ENCODE measurements at regions not wholly inside any gene's neighbourhood (a gene's known extent, or its start where the extent isn't known, plus 50 kb on each side); places are given as distances from the start of the nearest gene placed in this dataset.

DNA sequence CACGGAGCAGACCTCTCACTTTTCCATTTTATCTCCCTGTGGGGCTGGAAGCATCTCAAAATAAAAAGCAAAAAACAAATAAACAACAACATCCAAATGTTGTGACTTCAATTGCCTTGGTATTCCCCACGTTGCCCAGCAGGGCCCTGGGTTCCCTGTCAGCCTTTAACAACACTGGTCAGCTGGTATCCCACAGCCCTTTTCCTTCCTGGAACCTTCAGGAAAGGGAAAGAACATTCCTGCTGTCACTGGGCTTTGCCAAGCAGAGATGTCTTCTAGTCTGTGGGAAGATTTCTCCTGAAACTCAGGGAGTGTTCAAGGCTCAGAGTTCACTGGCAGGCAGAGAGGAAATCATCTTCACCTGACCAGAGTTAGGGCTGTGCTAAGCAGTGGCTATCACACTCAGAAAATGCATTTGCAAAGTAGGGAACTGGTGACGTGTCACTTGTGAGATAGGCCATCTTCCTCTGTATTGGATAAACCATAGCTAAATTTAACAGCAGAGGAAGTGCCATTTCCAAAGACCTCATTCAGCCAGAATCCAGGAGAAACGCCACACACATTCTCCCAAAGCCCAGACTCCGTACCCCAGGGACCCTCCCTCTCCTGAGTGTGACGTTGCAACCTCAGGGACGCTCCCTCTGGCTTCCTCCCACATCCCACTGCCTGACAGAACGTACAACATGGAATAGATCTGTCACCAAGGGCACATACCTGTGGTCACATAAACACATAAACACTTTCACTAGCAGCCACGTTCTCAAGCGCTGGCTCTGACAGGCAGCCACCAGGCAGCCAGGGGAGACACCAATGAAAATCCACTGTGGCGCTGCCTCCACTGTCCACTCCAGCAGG lies 274.0 kb upstream of the DAPK1 start:
- TF ChIP-seq, protein P1, sequence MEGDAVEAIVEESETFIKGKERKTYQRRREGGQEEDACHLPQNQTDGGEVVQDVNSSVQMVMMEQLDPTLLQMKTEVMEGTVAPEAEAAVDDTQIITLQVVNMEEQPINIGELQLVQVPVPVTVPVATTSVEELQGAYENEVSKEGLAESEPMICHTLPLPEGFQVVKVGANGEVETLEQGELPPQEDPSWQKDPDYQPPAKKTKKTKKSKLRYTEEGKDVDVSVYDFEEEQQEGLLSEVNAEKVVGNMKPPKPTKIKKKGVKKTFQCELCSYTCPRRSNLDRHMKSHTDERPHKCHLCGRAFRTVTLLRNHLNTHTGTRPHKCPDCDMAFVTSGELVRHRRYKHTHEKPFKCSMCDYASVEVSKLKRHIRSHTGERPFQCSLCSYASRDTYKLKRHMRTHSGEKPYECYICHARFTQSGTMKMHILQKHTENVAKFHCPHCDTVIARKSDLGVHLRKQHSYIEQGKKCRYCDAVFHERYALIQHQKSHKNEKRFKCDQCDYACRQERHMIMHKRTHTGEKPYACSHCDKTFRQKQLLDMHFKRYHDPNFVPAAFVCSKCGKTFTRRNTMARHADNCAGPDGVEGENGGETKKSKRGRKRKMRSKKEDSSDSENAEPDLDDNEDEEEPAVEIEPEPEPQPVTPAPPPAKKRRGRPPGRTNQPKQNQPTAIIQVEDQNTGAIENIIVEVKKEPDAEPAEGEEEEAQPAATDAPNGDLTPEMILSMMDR (IDR thresholded peaks at IDR 0.05; ENCODE audit: low read depth, low read length, missing control alignments), result no peak
- H3K4me3 ChIP-seq (replicated peaks; ENCODE audit: low read depth, low read length), result no peak overlapping the region
- DNase-seq (ENCODE audit: extremely low read depth, low read depth), result no peak

DNA sequence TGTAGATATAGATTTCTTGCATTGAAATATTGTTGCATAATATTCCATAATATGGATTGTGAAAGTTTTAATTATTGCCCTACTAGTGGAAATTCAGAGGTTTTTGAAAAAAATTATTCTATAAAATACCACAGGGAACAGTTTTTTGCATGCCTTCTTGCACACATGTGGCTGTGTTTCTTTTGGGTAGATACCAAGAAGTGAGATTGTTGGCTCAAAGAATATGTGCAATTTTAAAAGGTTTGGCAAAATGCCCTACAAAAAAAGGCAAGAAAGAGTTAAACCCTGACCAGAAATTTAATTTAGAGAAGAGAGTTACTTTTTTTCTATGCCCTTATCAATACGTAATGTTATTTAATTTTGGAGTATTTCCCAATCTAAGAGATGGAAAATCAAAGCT lies 270.8 kb upstream of the DAPK1 start:
- H3K4me3 ChIP-seq (replicated peaks; ENCODE audit: low read depth, low read length), result no peak overlapping the region
- TF ChIP-seq, protein P1 (IDR thresholded peaks at IDR 0.05; ENCODE audit: low read depth, low read length, missing control alignments), result no peak
- no peak for DNase-seq (ENCODE audit: extremely low read depth, low read depth)

DNA sequence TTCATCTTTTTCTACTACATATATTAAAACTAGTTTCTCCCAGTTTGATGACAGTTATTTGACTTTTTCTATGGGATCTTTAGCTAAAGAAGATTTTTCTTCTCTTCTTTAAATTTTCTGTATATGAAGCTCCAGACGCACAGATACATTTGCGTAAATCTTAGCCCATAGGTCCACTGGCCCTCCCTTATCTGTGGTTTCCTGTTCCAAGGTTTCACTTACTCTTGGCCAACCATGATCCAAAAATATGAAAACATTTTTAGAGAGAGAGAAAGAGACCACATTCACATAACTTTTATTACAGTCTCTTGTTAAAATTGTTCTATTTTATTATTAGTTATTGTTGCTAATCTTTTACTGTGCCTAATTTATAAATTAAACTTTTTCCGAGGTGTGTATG lies 270.2 kb upstream of the DAPK1 start:
- no peak for DNase-seq (ENCODE audit: extremely low read depth, low read depth)
- TF ChIP-seq, protein P1 (IDR thresholded peaks at IDR 0.05; ENCODE audit: low read depth, low read length, missing control alignments), result no peak
- H3K4me3 ChIP-seq (replicated peaks; ENCODE audit: low read depth, low read length), result no peak overlapping the region

DNA sequence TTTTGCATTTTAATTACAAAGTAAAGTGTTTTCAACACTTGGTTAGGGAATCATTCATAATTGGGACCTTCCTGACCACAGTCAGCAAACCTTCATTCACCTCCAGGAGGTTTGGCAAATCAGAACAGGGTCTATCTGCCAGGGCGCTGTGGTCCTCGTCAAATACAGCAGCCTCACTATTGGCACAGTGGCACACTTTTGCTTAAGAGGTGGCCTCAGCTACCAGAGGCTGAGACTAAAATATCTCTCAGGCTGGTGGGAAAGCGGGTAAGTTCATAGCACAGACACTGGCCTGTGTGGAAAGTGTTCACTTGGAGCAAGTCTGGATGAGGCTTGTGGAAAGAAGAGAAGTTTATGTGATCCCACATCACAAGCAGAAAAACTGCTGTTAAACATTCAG lies 268.6 kb upstream of the DAPK1 start:
- DNase-seq (ENCODE audit: extremely low read depth, low read depth), result no peak
- TF ChIP-seq, protein P1 (IDR thresholded peaks at IDR 0.05; ENCODE audit: low read depth, low read length, missing control alignments), result no peak
- H3K4me3 ChIP-seq (replicated peaks; ENCODE audit: low read depth, low read length), result no peak overlapping the region

DNA sequence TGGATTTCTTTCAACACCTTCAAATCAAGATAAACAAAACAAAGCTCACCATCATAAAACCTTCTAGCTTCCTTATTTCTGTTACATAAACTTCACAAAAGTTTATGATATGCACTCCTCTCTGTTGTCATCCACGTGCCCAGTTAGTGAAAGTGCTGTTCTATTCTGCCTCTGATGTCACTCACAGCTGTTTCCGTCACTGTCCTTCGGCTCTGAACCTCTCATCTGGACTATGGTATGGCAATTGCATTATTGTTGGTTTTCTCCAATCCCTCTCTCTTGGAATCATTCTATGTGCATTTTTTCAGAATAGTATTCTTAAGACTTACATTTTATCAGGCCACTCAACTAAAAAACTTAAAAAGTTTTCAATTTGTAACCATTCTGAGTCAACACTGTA lies 264.2 kb upstream of the DAPK1 start:
- TF ChIP-seq, protein P1 (IDR thresholded peaks at IDR 0.05; ENCODE audit: low read depth, low read length, missing control alignments), result no peak

DNA sequence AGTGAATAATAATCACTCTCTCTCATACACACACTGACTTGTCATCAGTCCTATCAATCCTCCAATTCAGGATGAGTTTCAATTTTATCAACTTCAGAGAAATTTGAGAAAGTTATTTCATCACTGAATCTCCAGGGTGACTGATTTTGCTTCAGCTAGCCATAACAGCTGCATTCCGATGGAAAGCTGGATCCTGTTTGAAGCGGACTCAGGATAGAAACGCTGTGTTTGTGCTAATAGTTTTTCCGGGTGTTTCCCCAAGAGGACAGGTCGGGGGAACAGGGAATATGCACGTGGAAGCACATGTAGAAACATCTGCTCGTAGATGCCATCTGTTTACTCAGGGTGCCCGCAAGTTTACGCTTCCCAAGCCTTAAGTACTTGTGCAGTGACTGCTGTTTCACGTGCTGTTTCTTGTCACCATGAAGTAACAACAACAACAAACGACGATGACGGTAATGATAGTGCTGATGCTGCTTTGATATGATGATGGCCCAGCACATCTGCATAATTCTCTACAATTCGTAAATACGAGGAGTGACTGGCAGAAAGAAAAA lies 263.7 kb upstream of the DAPK1 start:
- TF ChIP-seq, protein P1 (IDR thresholded peaks at IDR 0.05; ENCODE audit: low read depth, low read length, missing control alignments), result no peak
- DNase-seq (ENCODE audit: extremely low read depth, low read depth), result no peak
- no peak overlapping the region for H3K4me3 ChIP-seq (replicated peaks; ENCODE audit: low read depth, low read length)

More for the DNA sequence above, 264.2 kb upstream of the DAPK1 start:
- H3K4me3 ChIP-seq (replicated peaks; ENCODE audit: low read depth, low read length), result no peak overlapping the region
- no peak for DNase-seq (ENCODE audit: extremely low read depth, low read depth)

Data from HFF-Myc (cell line).